Kidney (tissue), 13 donors: ENCODE measurements at regions not wholly inside any gene's neighbourhood (a gene's known extent, or its start where the extent isn't known, plus 50 kb on each side); places are given as distances from the start of the nearest gene placed in this dataset.

ENCODE experiments used
- DNase-seq, 5 donors: peaks; one replicate each; pipeline ENCODE4 v3.0.0-alpha.2; 2013 to 2020
- FAIRE-seq: peaks from 2 replicates; lab custom pipeline; 2012; peaks lifted over from hg19 to GRCh38; lab: Jason Lieb, UNC
- H3K27ac ChIP-seq, 2 donors: one replicate each; pipeline ENCODE4 v1.7.0; 2013; ENCODE audit warnings: low read depth in 2 of 2, low read length in 2 of 2, inconsistent platforms in 1 of 2
- H3K27me3 ChIP-seq: one replicate; pipeline ENCODE4 v1.7.1; 2013; ENCODE audit warnings: low read length, inconsistent platforms; ENCODE audit not compliant: control insufficient read depth, insufficient read depth
- H3K36me3 ChIP-seq, 3 donors: one replicate each; pipeline versions ENCODE4 v1.7.0 to v1.7.1; 2013; ENCODE audit warnings: low read length in 3 of 3, control low read depth in 1 of 3, inconsistent platforms in 1 of 3; ENCODE audit not compliant: insufficient read depth in 3 of 3, control insufficient read depth in 2 of 3
- H3K4me1 ChIP-seq, 3 donors: one replicate each; pipeline versions ENCODE4 v1.7.0 to v1.7.1; 2013; ENCODE audit warnings: low read length in 3 of 3, inconsistent platforms in 1 of 3, low read depth in 1 of 3; ENCODE audit not compliant: control insufficient read depth in 2 of 3, insufficient read depth in 2 of 3
- H3K4me3 ChIP-seq, 3 donors: one replicate each; pipeline versions ENCODE4 v1.7.0 to v1.8.1; 2013; ENCODE audit warnings: low read length in 3 of 3, control low read depth in 1 of 3, inconsistent platforms in 1 of 3
- H3K9ac ChIP-seq, 3 donors: one replicate each; pipeline versions ENCODE4 v1.7.0 to v1.7.1; 2013; ENCODE audit warnings: low read length in 3 of 3, control low read depth in 1 of 3, inconsistent platforms in 1 of 3
- H3K9me3 ChIP-seq, 3 donors: one replicate each; pipeline versions ENCODE4 v1.7.0 to v1.7.1; 2013; ENCODE audit warnings: low read length in 3 of 3, control low read depth in 1 of 3, inconsistent platforms in 1 of 3; ENCODE audit not compliant: control insufficient read depth in 2 of 3, insufficient read depth in 1 of 3
- CTCF ChIP-seq: IDR thresholded peaks from 3 replicates; pipeline ENCODE4 v1.5.1; 2012; ENCODE audit warnings: mild to moderate bottlenecking, moderate library complexity, borderline replicate concordance; ENCODE audit not compliant: insufficient read depth; ENCODE audit errors: extremely low read depth
- intact Hi-C: fragments of 100-400 bp; cut with DNase I; formaldehyde crosslinking; loops from one replicate; pipeline ENCODE4 v1.11.1; 2022
- donor health status: control.
- donor health status: control.
- donor health status: control.
- donor health status: control.
- donor health status: control.
- donor health status: DM: yes; HTN: yes; CAD: no.
- donor health status: Normal renal cell carcinoma (clear cell type).

- H3K9ac ChIP-seq: no peak overlapping the region
- no peaks in the 10 kb centered on the region for H3K27me3 ChIP-seq
- FAIRE-seq (no peak), DNase-seq (no peak)
- H3K36me3 ChIP-seq: no peaks in the 10 kb centered on the region
- H3K27ac ChIP-seq: no peak overlapping the region
- H3K4me3 ChIP-seq: no peak overlapping the region
- TF ChIP-seq CTCF: no peak
- no peaks in the 10 kb centered on the region for H3K4me1 ChIP-seq
- intact Hi-C loops: no loop called here
- no peaks in the 10 kb centered on the region for H3K9me3 ChIP-seq
These were observed 206.4 kb upstream of the FOXD3 start for GRCh38 chr1:63116016-63116415.

GRCh38 chr1:63119575-63120155 lies 202.7 kb upstream of the FOXD3 start:
- Histone ChIP-seq H3K27me3 (no peaks in the 10 kb centered on the region), H3K9ac (no peak overlapping the region), H3K9me3 (no peaks in the 10 kb centered on the region), H3K27ac (no peak overlapping the region), H3K36me3 (no peaks in the 10 kb centered on the region), H3K4me1 (no peaks in the 10 kb centered on the region), H3K4me3 (no peak overlapping the region)
- no peak for DNase-seq
- no peak for TF ChIP-seq CTCF
- FAIRE-seq: no peak
- intact Hi-C loops: no loop called here

- no peaks in the 10 kb centered on the region for H3K36me3 ChIP-seq
- intact Hi-C loops: no loop called here
- H3K27me3 ChIP-seq: no peaks in the 10 kb centered on the region
- no peaks in the 10 kb centered on the region for H3K4me1 ChIP-seq
- no peak for FAIRE-seq
- H3K9ac ChIP-seq: no peak overlapping the region
- H3K4me3 ChIP-seq: no peak overlapping the region
- no peak overlapping the region for H3K27ac ChIP-seq
- no peak for TF ChIP-seq CTCF
- no peak for DNase-seq
- H3K9me3 ChIP-seq: no peaks in the 10 kb centered on the region
These were observed 200.3 kb upstream of the FOXD3 start for GRCh38 chr1:63122079-63122478.

GRCh38 chr1:63124666-63125191 lies 197.6 kb upstream of the FOXD3 start:
- FAIRE-seq (peak; percentile 41), DNase-seq (no peak)
- TF ChIP-seq CTCF: no peak
- Histone ChIP-seq H3K36me3 (no peaks in the 10 kb centered on the region), H3K27ac (no peak overlapping the region), H3K9ac (no peak overlapping the region), H3K9me3 (no peaks in the 10 kb centered on the region), H3K4me3 (peak overlapping the region in 1 of 3 donors; percentile 15), H3K27me3 (no peaks in the 10 kb centered on the region), H3K4me1 (no peaks in the 10 kb centered on the region)
- intact Hi-C loops: no loop called here
